GM21528 (cell line): ENCODE measurements at regions not wholly inside any gene's neighbourhood (a gene's known extent, or its start where the extent isn't known, plus 50 kb on each side); places are given as distances from the start of the nearest gene placed in this dataset.
"Not testable (repeated sequence)": the region's sequence is repeated elsewhere in the genome, so short reads cannot be mapped to it uniquely, and the experiment has no call there.

Source experiments
- ATAC-seq: cut with Tn5 transposase; IDR thresholded peaks from one replicate; pipeline ENCODE4 v1.9.1; 2021; ENCODE audit warnings: mild to moderate bottlenecking, moderate library complexity; ENCODE audit not compliant: unreplicated experiment, low FRiP score

GRCh38 chr10:44279426-44280126, 105.3 kb downstream of the CXCL12 start:
- ATAC-seq = no peak

- ATAC-seq = no peak
Measured at GRCh38 chr10:44278837-44279324, 106.0 kb downstream of the CXCL12 start.

GRCh38 chr10:44268435-44268948, 116.4 kb downstream of the CXCL12 start:
- ATAC-seq = not testable (repeated sequence)

GRCh38 chr10:44267007-44267406, 117.9 kb downstream of the CXCL12 start:
- ATAC-seq = no peak

- no peak for ATAC-seq
Measured at GRCh38 chr10:44264244-44264643, 120.7 kb downstream of the CXCL12 start.

- ATAC-seq = no peak
Measured at GRCh38 chr10:44263771-44264170, 121.1 kb downstream of the CXCL12 start.

- no peak for ATAC-seq
Measured at GRCh38 chr10:44262551-44263251, 122.2 kb downstream of the CXCL12 start.

GRCh38 chr10:44261710-44262455, 123.0 kb downstream of the CXCL12 start:
- no peak for ATAC-seq

- ATAC-seq = no peak
Measured at GRCh38 chr10:44261296-44261695, 123.6 kb downstream of the CXCL12 start.

GRCh38 chr10:44260286-44260928, 124.5 kb downstream of the CXCL12 start:
- no peak for ATAC-seq

GRCh38 chr10:44259090-44259874, 125.6 kb downstream of the CXCL12 start:
- no peak for ATAC-seq

- no peak for ATAC-seq
Measured at GRCh38 chr10:44258460-44259089, 126.3 kb downstream of the CXCL12 start.

GRCh38 chr10:44258019-44258418, 126.9 kb downstream of the CXCL12 start:
- no peak for ATAC-seq

GRCh38 chr10:44253769-44254462, 131.0 kb downstream of the CXCL12 start:
- no peak for ATAC-seq

GRCh38 chr10:44252631-44253030, 132.3 kb downstream of the CXCL12 start:
- not testable (repeated sequence) for ATAC-seq

- not testable (repeated sequence) for ATAC-seq
Measured at GRCh38 chr10:44249933-44250332, 135.0 kb downstream of the CXCL12 start.

GRCh38 chr10:44249490-44249889, 135.4 kb downstream of the CXCL12 start:
- ATAC-seq = no peak

- ATAC-seq = not testable (repeated sequence)
Measured at GRCh38 chr10:44246700-44247099, 138.2 kb downstream of the CXCL12 start.

- ATAC-seq = not testable (repeated sequence)
Measured at GRCh38 chr10:44246287-44246686, 138.6 kb downstream of the CXCL12 start.
